Mesenchymal stem cell (in vitro differentiated cells and primary cell): ENCODE measurements at regions not wholly inside any gene's neighbourhood (a gene's known extent, or its start where the extent isn't known, plus 50 kb on each side); places are given as distances from the start of the nearest gene placed in this dataset.

Experiments used
- DNase-seq: peaks from one replicate; pipeline ENCODE4 v3.0.0-alpha.2; 2013
- H2AFZ ChIP-seq: one replicate; pipeline ENCODE4 v1.6.1; 2013; ENCODE audit warnings: low read depth, mild to moderate bottlenecking, control low read depth, inconsistent platforms, low read length, moderate library complexity
- H2AK5ac ChIP-seq: 2 replicates; pipeline ENCODE4 v1.6.1; 2013; ENCODE audit warnings: low read length, moderate library complexity, mild to moderate bottlenecking, inconsistent platforms; ENCODE audit not compliant: severe bottlenecking
- H2BK120ac ChIP-seq: one replicate; pipeline ENCODE4 v1.6.1; 2013; ENCODE audit warnings: low read depth, mild to moderate bottlenecking, inconsistent platforms, low read length, moderate library complexity
- H2BK12ac ChIP-seq, 2 experiments: one replicate each; pipeline ENCODE4 v1.6.1; 2013; ENCODE audit warnings: inconsistent platforms in 2 of 2, low read length in 2 of 2, mild to moderate bottlenecking in 2 of 2, moderate library complexity in 2 of 2, control low read depth in 1 of 2
- H2BK15ac ChIP-seq: one replicate; pipeline ENCODE4 v1.6.1; 2013; ENCODE audit warnings: mild to moderate bottlenecking, low read depth, inconsistent platforms; ENCODE audit not compliant: poor library complexity, severe bottlenecking
- H2BK5ac ChIP-seq: 2 replicates; pipeline ENCODE4 v1.6.1; 2013; ENCODE audit warnings: low read depth, mild to moderate bottlenecking, low read length, control low read depth, inconsistent platforms; ENCODE audit not compliant: poor library complexity, severe bottlenecking
- H3K14ac ChIP-seq, 2 experiments: one replicate each; pipeline ENCODE4 v1.6.1; 2013; ENCODE audit warnings: inconsistent platforms in 2 of 2, low read length in 2 of 2, control low read depth in 1 of 2, mild to moderate bottlenecking in 1 of 2, moderate library complexity in 1 of 2
- H3K18ac ChIP-seq, 2 experiments: one replicate each; pipeline ENCODE4 v1.6.1; 2013; ENCODE audit warnings: inconsistent platforms in 2 of 2, low read length in 2 of 2, control low read depth in 1 of 2, low read depth in 1 of 2, mild to moderate bottlenecking in 1 of 2
- H3K23ac ChIP-seq, 2 experiments: one replicate each; pipeline ENCODE4 v1.6.1; 2013; ENCODE audit warnings: inconsistent platforms in 2 of 2, low read length in 2 of 2, mild to moderate bottlenecking in 2 of 2, moderate library complexity in 2 of 2, control low read depth in 1 of 2
- H3K27ac ChIP-seq: 2 replicates; pipeline ENCODE4 v1.5.1; 2013; ENCODE audit warnings: mild to moderate bottlenecking, moderate library complexity, low read length, control low read depth, inconsistent platforms; ENCODE audit not compliant: poor library complexity, severe bottlenecking
- H3K27me3 ChIP-seq, 2 experiments: 2 replicates each; pipeline versions ENCODE4 v1.6.1 to v1.7.0; 2013; ENCODE audit warnings: low read length in 2 of 2, mild to moderate bottlenecking in 2 of 2, moderate library complexity in 2 of 2, control low read depth in 1 of 2, inconsistent platforms in 1 of 2; ENCODE audit not compliant: control insufficient read depth in 1 of 2, insufficient read depth in 1 of 2
- H3K36me3 ChIP-seq, 2 experiments: 2 replicates each; pipeline versions ENCODE4 v1.6.1 to v1.7.0; 2013; ENCODE audit warnings: low read length in 2 of 2, control low read depth in 1 of 2, inconsistent platforms in 1 of 2, low read depth in 1 of 2, mild to moderate bottlenecking in 1 of 2; ENCODE audit not compliant: insufficient read depth in 2 of 2, control insufficient read depth in 1 of 2
- H3K4ac ChIP-seq, 2 experiments: one replicate each; pipeline ENCODE4 v1.6.1; 2013; ENCODE audit warnings: inconsistent platforms in 2 of 2, low read length in 2 of 2, mild to moderate bottlenecking in 2 of 2, moderate library complexity in 2 of 2, control low read depth in 1 of 2, low read depth in 1 of 2
- H3K4me1 ChIP-seq: 2 replicates; pipeline ENCODE4 v1.6.1; 2013; ENCODE audit warnings: low read depth, low read length, control low read depth; ENCODE audit not compliant: control insufficient read depth, insufficient read depth
- H3K4me2 ChIP-seq: 2 replicates; pipeline ENCODE4 v1.6.1; 2013; ENCODE audit warnings: low read length, mild to moderate bottlenecking, inconsistent platforms; ENCODE audit not compliant: poor library complexity, severe bottlenecking
- H3K4me3 ChIP-seq, 2 experiments: 2 replicates each; pipeline versions ENCODE4 v1.5.1 to v1.7.0; 2013; ENCODE audit warnings: low read length in 2 of 2, mild to moderate bottlenecking in 2 of 2, control low read depth in 1 of 2, low read depth in 1 of 2; ENCODE audit not compliant: insufficient read depth in 1 of 2
- H3K79me1 ChIP-seq: replicated peaks from 2 replicates; pipeline ENCODE4 v1.6.1; 2013; ENCODE audit warnings: mild to moderate bottlenecking, control low read depth, low read length, inconsistent platforms; ENCODE audit not compliant: poor library complexity, severe bottlenecking
- H3K9ac ChIP-seq: 2 replicates; pipeline ENCODE4 v1.7.0; 2013; ENCODE audit warnings: mild to moderate bottlenecking, low read length, moderate library complexity
- H3K9me3 ChIP-seq: 2 replicates; pipeline ENCODE4 v1.7.0; 2013; ENCODE audit warnings: mild to moderate bottlenecking, low read length; ENCODE audit not compliant: control insufficient read depth
- H4K8ac ChIP-seq: one replicate; pipeline ENCODE4 v1.6.1; 2013; ENCODE audit warnings: inconsistent platforms, mild to moderate bottlenecking, low read length, moderate library complexity
- H4K91ac ChIP-seq: one replicate; pipeline ENCODE4 v1.6.1; 2013; ENCODE audit warnings: mild to moderate bottlenecking, low read length, inconsistent platforms
- WGBS: methylation state at CpG from one replicate; pipeline ENCODE4 v1.1.7; 2013; ENCODE audit warnings: mixed read lengths; 5-methylcytosine and 5-hydroxymethylcytosine counted together

DNA sequence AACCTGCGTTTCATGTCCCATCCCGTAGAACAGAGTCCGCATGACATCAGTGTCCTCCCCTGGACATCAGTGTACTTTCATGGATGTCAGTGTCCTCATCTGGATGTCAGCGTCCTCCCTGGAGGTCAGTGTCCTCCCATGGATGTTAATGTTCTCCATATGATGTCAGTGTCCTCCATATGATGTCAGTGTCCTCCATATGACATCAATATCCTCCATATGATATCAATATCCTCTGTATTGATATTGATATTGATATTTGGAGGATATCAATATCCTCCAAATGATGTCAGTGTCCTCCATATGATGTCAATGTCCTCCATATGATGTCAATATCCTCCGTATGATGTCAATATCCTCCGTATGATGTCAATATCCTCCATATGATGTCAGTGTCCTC is 284.9 kb downstream of the AJAP1 start:
- Histone ChIP-seq H2BK12ac (no peak overlapping the region), H3K4ac (no peak overlapping the region), H2AFZ (no peak overlapping the region), H2BK15ac (no peak overlapping the region), H3K4me1 (no peaks in the 10 kb centered on the region), H4K91ac (no peak overlapping the region), H3K27ac (no peak overlapping the region), H3K36me3 (no peaks in the 10 kb centered on the region), H3K18ac (no peak overlapping the region), H3K23ac (no peak overlapping the region), H4K8ac (no peak overlapping the region), H3K4me2 (no peak overlapping the region), H2BK120ac (no peak overlapping the region), H3K27me3 (no peaks in the 10 kb centered on the region), H3K9me3 (peaks cover 25% of the 10 kb centered on the region), H3K14ac (no peak overlapping the region), H2BK5ac (no peak overlapping the region), H3K4me3 (peak overlapping the region in 1 of 2 experiments; percentile 28), H2AK5ac (no peak overlapping the region), H3K79me1 (no peaks in the 10 kb centered on the region), H3K9ac (no peak overlapping the region)
- 74% methylated on average over 6 of the region's 6 CpGs for WGBS
- DNase-seq = no peak

DNA sequence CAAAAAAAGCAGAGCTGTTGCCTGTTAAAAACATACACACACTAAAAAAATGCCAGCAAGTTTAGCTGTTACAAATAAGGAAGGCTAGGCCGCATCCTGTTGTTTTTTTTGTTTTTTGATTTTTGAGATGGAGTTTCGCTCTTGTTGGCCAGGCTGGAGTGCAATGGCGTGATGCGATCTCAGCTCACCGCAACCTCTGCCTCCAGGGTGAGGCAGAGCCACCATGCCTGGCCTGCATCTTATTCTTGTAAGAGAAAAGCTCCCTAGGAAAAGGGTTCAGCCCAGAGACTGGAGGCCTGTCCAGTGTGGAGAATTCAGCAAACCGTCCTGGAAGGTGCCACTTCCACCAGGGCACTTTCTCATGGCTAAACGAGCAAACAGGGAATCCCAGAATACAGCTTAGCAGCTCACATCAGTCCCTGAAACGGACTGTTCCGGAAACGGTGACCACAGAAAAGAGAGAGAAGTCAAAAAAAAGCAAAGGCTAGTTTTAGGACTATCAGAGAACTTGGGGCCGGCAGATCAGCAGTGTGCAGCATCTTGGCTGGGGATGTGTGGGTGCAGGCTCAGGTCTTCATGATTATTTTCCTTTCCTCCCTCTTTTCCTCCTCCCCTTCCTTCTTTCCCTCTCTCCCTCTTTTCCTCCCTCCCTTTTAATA is 283.6 kb downstream of the AJAP1 start:
- DNase-seq = no peak
- H3K23ac ChIP-seq = no peak overlapping the region
- H2AFZ ChIP-seq = no peak overlapping the region

DNA sequence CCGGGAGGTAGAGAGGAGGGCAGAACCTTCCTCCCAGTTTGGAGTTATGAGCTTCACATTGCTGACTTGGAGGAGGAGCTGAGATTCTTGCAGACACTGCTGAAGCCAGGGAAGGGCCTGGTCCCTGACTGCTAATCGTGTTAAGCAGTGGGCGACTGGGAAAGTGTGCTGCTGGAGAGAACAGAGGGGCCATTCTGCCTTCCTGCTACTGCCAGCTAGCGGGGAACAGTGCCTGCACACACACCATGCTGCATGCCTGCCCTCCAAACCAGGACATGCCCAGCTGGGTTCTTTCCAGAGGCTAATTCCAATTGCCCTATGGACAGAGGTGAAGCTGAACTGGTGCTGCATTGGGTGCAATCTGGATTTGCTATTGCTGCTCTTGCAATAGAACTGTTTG is 281.4 kb downstream of the AJAP1 start:
- Histone ChIP-seq H2BK120ac (no peak overlapping the region), H2AFZ (no peak overlapping the region), H3K27me3 (no peaks in the 10 kb centered on the region), H3K4ac (no peak overlapping the region), H3K14ac (no peak overlapping the region), H3K23ac (no peak overlapping the region), H4K91ac (no peak overlapping the region), H3K4me3 (no peak overlapping the region), H3K36me3 (no peaks in the 10 kb centered on the region), H3K4me2 (no peak overlapping the region), H2AK5ac (no peak overlapping the region), H3K18ac (no peak overlapping the region), H4K8ac (no peak overlapping the region), H3K4me1 (no peaks in the 10 kb centered on the region), H2BK5ac (no peak overlapping the region), H3K27ac (no peak overlapping the region), H3K79me1 (no peaks in the 10 kb centered on the region), H2BK15ac (no peak overlapping the region), H3K9me3 (peaks cover 15% of the 10 kb centered on the region), H2BK12ac (no peak overlapping the region), H3K9ac (no peak overlapping the region)
- WGBS = 58% methylated on average over 4 of the region's 4 CpGs
- DNase-seq = no peak

More for the DNA sequence above, 283.6 kb downstream of the AJAP1 start:
- no peak overlapping the region for H2BK15ac ChIP-seq
- no peak overlapping the region for H2AK5ac ChIP-seq
- H3K36me3 ChIP-seq = no peaks in the 10 kb centered on the region
- 79% methylated on average over 9 of the region's 11 CpGs for WGBS
- no peak overlapping the region for H4K91ac ChIP-seq
- no peak overlapping the region for H2BK5ac ChIP-seq
- no peak overlapping the region for H2BK12ac ChIP-seq
- no peaks in the 10 kb centered on the region for H3K27me3 ChIP-seq
- H4K8ac ChIP-seq = no peak overlapping the region
- no peaks in the 10 kb centered on the region for H3K4me1 ChIP-seq
- no peak overlapping the region for H3K9ac ChIP-seq
- no peak overlapping the region for H3K4ac ChIP-seq
- no peak overlapping the region for H3K4me3 ChIP-seq
- no peak overlapping the region for H3K14ac ChIP-seq
- H3K4me2 ChIP-seq = no peak overlapping the region
- no peak overlapping the region for H3K18ac ChIP-seq
- H3K27ac ChIP-seq = no peak overlapping the region
- no peak overlapping the region for H2BK120ac ChIP-seq
- peaks cover 22% of the 10 kb centered on the region for H3K9me3 ChIP-seq
- no peaks in the 10 kb centered on the region for H3K79me1 ChIP-seq

DNA sequence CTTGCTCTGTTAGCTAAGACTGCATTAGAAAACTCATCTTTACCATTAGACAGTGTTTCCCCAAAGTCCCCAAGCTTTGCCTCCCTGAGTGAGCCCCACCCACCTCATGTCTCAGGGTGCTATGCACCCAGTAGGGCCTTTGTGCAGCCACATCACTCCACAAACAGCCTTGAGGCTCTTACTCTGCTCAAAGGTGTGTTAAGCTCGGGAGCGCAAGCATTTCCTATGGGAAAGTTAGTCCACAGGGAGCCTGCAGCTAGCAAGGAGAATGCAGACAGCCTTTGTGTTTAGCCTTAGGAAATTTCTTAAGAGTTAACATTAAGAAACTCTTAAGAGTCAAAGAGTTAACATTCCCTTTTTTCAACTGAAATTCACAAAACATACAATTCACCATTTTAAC is 278.8 kb downstream of the AJAP1 start:
- Histone ChIP-seq H3K4me1 (no peaks in the 10 kb centered on the region), H2AFZ (no peak overlapping the region), H3K4me2 (no peak overlapping the region), H3K9me3 (no peaks in the 10 kb centered on the region), H4K8ac (no peak overlapping the region), H3K36me3 (no peaks in the 10 kb centered on the region), H4K91ac (no peak overlapping the region), H3K18ac (no peak overlapping the region), H3K27ac (no peak overlapping the region), H3K23ac (no peak overlapping the region), H2BK120ac (no peak overlapping the region), H3K79me1 (no peaks in the 10 kb centered on the region), H3K4me3 (no peak overlapping the region), H3K4ac (no peak overlapping the region), H3K9ac (no peak overlapping the region), H2BK5ac (no peak overlapping the region), H2AK5ac (no peak overlapping the region), H2BK12ac (no peak overlapping the region), H2BK15ac (no peak overlapping the region), H3K27me3 (no peaks in the 10 kb centered on the region), H3K14ac (no peak overlapping the region)
- WGBS = 57% methylated on average over 2 of the region's 2 CpGs
- no peak for DNase-seq
